ENCODE measurements at regions not wholly inside any gene's neighbourhood (a gene's known extent, or its start where the extent isn't known, plus 50 kb on each side); places are given as distances from the start of the nearest gene placed in this dataset.

DNA sequence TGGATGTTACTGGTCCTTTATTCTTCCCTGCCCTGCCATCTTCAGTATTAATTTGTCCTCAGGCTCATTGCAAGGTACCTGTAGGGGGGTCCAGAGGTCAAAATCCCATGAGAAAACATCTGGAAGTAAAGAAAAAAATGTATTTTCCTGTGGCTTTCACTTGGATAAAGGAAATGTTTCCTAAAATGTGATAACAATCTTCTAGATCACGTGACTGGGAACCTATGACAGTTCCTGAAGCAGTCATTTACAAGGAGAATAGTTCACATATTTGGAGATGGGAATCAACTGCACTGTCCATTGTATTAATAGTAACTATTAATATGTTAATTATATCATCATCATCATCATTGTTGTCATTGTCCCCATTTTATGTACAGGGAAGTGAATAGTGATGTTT, 915.1 kb upstream of the EEF2KMT start:
- Histone ChIP-seq H3K9me3 (no peaks in the 10 kb centered on the region), H3K27ac (no peak overlapping the region), H3K4me3 (no peak overlapping the region), H3K4me1 (no peaks in the 10 kb centered on the region), H3K36me3 (replicated peaks in 1 of 2; ENCODE audit: insufficient read depth in 1 of 2, low read depth in 2 of 2) (no peaks in the 10 kb centered on the region), H3K27me3 (no peaks in the 10 kb centered on the region)
- WGBS, 2 donors, result 23 to 43% methylated on average over 1 of the region's 1 CpG
- ATAC-seq (no peak), DNase-seq (no peak)
- intact Hi-C loops (cut with DNase I), result no loop called here
- TF ChIP-seq, protein P1, sequence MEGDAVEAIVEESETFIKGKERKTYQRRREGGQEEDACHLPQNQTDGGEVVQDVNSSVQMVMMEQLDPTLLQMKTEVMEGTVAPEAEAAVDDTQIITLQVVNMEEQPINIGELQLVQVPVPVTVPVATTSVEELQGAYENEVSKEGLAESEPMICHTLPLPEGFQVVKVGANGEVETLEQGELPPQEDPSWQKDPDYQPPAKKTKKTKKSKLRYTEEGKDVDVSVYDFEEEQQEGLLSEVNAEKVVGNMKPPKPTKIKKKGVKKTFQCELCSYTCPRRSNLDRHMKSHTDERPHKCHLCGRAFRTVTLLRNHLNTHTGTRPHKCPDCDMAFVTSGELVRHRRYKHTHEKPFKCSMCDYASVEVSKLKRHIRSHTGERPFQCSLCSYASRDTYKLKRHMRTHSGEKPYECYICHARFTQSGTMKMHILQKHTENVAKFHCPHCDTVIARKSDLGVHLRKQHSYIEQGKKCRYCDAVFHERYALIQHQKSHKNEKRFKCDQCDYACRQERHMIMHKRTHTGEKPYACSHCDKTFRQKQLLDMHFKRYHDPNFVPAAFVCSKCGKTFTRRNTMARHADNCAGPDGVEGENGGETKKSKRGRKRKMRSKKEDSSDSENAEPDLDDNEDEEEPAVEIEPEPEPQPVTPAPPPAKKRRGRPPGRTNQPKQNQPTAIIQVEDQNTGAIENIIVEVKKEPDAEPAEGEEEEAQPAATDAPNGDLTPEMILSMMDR (IDR thresholded peaks at IDR 0.05), result no peak

DNA sequence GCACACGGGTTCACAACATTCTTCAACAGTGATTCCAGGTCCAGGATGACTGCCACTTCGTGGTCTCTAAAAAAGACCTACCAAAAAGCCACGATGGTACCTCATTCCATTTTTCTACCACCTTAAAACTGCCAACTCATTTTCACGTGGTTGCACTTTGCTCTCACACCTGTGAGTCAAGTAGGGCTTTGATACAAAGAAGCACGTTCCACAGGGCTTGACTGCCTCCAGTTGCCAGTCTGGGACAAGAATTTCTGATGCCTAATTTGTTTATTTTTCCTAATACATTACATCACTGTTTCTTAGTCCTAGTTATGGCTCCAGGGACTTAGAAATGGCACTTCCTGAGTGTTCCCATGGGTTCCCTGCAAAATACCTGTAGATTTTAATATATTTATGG, 911.6 kb upstream of the EEF2KMT start:
- intact Hi-C loops (cut with DNase I), result no loop called here
- no peaks in the 10 kb centered on the region for H3K27me3 ChIP-seq
- no peaks in the 10 kb centered on the region for H3K9me3 ChIP-seq
- DNase-seq (no peak), ATAC-seq (no peak)
- 22 to 37% methylated on average over 5 of the region's 5 CpGs for WGBS, 2 donors
- H3K36me3 ChIP-seq (replicated peaks in 1 of 2; ENCODE audit: insufficient read depth in 1 of 2, low read depth in 2 of 2), result no peaks in the 10 kb centered on the region
- H3K4me3 ChIP-seq, result no peak overlapping the region
- H3K27ac ChIP-seq, result no peak overlapping the region
- H3K4me1 ChIP-seq, result no peaks in the 10 kb centered on the region
- no peak for TF ChIP-seq POLR2A (IDR thresholded peaks at IDR 0.05)

DNA sequence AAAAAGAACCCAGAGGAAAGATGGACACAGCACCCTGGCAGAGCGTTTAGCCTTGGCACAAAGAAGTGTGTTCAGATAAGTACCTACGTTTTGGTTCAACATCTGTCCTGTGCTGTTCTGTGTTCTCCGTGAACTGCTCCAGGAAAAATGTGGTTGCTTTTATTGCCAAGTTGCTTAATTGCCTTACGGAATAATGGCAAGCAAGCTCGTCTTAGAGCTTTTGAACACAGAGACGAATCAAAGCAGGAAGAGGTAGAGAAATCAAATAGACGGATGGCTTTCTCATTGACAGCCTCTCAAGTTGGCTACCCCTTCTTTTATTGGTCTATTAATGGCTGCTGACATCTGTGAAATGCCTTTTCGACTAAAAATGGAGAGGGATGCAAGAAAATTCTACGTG, 911.1 kb upstream of the EEF2KMT start:
- Histone ChIP-seq H3K27ac (no peak overlapping the region), H3K36me3 (replicated peaks in 1 of 2; ENCODE audit: insufficient read depth in 1 of 2, low read depth in 2 of 2) (no peaks in the 10 kb centered on the region), H3K27me3 (no peaks in the 10 kb centered on the region), H3K4me3 (no peak overlapping the region), H3K4me1 (no peaks in the 10 kb centered on the region), H3K9me3 (no peaks in the 10 kb centered on the region)
- 32 to 36% methylated on average over 9 of the region's 9 CpGs for WGBS, 2 donors
- TF ChIP-seq, protein P1 (IDR thresholded peaks at IDR 0.05), result no peak
- TF ChIP-seq POLR2A (IDR thresholded peaks at IDR 0.05), result no peak
- DNase-seq, result no peak
- no peak for ATAC-seq
- intact Hi-C loops (cut with DNase I), result no loop called here

DNA sequence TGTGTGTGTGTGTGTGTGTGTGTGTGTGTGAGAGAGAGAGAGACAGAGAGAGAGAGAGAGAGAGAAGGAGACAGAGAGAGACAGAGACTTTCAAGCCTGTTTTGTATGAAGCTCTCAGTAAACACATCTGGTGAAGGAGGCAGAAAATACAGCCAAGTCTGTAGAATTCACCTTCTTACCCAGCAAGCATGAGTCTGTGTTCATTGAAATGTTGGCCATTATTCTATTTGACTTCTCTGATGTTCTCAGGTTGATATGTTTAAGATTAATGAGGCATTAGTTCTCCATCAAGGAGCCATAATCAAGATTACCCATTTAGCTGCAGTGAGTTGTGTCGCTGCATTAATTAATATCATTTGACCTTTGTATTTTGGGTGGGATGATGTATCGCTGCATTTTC, 895.8 kb upstream of the EEF2KMT start:
- peaks cover 0 to 1% of the 10 kb centered on the region in 2 donors for H3K27me3 ChIP-seq
- H3K4me1 ChIP-seq, result no peaks in the 10 kb centered on the region
- H3K9me3 ChIP-seq, result no peaks in the 10 kb centered on the region
- WGBS, 2 donors, result 68% methylated on average over 2 of the region's 2 CpGs
- no peak for DNase-seq
- no peak for ATAC-seq
- H3K27ac ChIP-seq, result no peak overlapping the region
- TF ChIP-seq, protein P1 (IDR thresholded peaks at IDR 0.05), result no peak
- TF ChIP-seq POLR2A (IDR thresholded peaks at IDR 0.05), result no peak
- intact Hi-C loops (cut with DNase I), result no loop called here
- no peaks in the 10 kb centered on the region for H3K36me3 ChIP-seq (replicated peaks in 1 of 2; ENCODE audit: insufficient read depth in 1 of 2, low read depth in 2 of 2)
- H3K4me3 ChIP-seq, result no peak overlapping the region

DNA sequence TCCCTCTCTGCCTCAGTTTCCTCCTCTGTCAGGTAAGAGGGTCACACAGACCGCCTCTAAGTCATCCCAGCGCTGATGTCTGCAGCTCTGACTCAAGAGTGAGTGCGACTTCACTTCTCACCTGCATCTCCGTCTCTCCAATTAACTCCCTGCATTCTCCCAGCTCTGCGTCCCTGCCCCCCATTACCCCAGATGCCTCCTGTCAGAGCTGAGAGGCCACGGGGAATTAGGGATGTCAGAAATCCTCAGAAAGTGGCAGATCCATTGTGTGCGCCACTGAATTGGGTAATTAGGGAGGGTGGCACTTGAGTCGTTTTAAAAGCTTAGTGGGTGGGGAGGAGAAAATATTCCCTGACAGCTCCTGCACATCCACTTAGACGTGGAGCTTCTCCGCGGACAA, 885.4 kb upstream of the EEF2KMT start:
- H3K4me3 ChIP-seq, result no peak overlapping the region
- no peak for TF ChIP-seq POLR2A (IDR thresholded peaks at IDR 0.05)
- TF ChIP-seq, protein P1 (IDR thresholded peaks at IDR 0.05), result no peak
- no peaks in the 10 kb centered on the region for H3K36me3 ChIP-seq (replicated peaks in 1 of 2; ENCODE audit: insufficient read depth in 1 of 2, low read depth in 2 of 2)
- H3K27ac ChIP-seq, result no peak overlapping the region
- no peak for ATAC-seq
- no peaks in the 10 kb centered on the region for H3K4me1 ChIP-seq
- no peaks in the 10 kb centered on the region for H3K27me3 ChIP-seq
- WGBS, 2 donors, result 20 to 25% methylated on average over 11 of the region's 11 CpGs
- H3K9me3 ChIP-seq, result no peaks in the 10 kb centered on the region
- intact Hi-C loops (cut with DNase I), result no loop called here
- no peak for DNase-seq
